Endothelial cell of umbilical vein (primary cell): ENCODE measurements at regions not wholly inside any gene's neighbourhood (a gene's known extent, or its start where the extent isn't known, plus 50 kb on each side); places are given as distances from the start of the nearest gene placed in this dataset.

Source experiments
- CTCF ChIP-seq, 2 donors: IDR thresholded peaks; 1 replicate in 1 of 2; 2 replicates in 1 of 2; pipeline ENCODE4 v1.5.1; 2011; ENCODE audit warnings: low read length in 2 of 2, mild to moderate bottlenecking in 2 of 2, moderate library complexity in 2 of 2, control low read depth in 1 of 2, inconsistent platforms in 1 of 2, low read depth in 1 of 2; ENCODE audit not compliant: insufficient read depth in 1 of 2; ENCODE audit errors: extremely low read depth in 1 of 2
- EZH2 ChIP-seq: IDR thresholded peaks from 2 replicates; pipeline ENCODE4 v1.6.1; 2012; ENCODE audit warnings: borderline replicate concordance, low read depth, mild to moderate bottlenecking, moderate library complexity, low read length, inconsistent platforms; ENCODE audit not compliant: severe bottlenecking
- GATA2 ChIP-seq: IDR thresholded peaks from 2 replicates; pipeline ENCODE4 v1.7.0; 2011; ENCODE audit warnings: low read depth, mild to moderate bottlenecking, moderate library complexity, mixed read lengths, low read length; ENCODE audit not compliant: insufficient read length, insufficient read depth
- POLR2A ChIP-seq: IDR thresholded peaks from 2 replicates; pipeline ENCODE4 v1.6.1; 2012; ENCODE audit warnings: low read depth, mild to moderate bottlenecking, control low read depth, low read length
- POLR2AphosphoS5 ChIP-seq: IDR thresholded peaks from 2 replicates; pipeline ENCODE4 v1.6.1; 2012; ENCODE audit warnings: low read depth, mild to moderate bottlenecking, control low read depth, low read length, moderate library complexity; ENCODE audit not compliant: insufficient read depth

GRCh38 chr2:136645236-136645828 lies 120.0 kb upstream of the THSD7B start:
- TF ChIP-seq POLR2AphosphoS5 (no peak), EZH2 (no peak), GATA2 (no peak), CTCF (IDR thresholded peaks at IDR 0.05; ENCODE audit: extremely low read depth in 1 of 2, insufficient read depth in 1 of 2, low read depth in 1 of 2, low read length in 2 of 2) (no peak), POLR2A (no peak)
